GM19438 (cell line): ENCODE measurements at regions not wholly inside any gene's neighbourhood (a gene's known extent, or its start where the extent isn't known, plus 50 kb on each side); places are given as distances from the start of the nearest gene placed in this dataset.

Experiments
- ATAC-seq: cut with Tn5 transposase; IDR thresholded peaks from one replicate; pipeline ENCODE4 v1.9.1; 2021; ENCODE audit warnings: low read depth; ENCODE audit not compliant: unreplicated experiment

DNA sequence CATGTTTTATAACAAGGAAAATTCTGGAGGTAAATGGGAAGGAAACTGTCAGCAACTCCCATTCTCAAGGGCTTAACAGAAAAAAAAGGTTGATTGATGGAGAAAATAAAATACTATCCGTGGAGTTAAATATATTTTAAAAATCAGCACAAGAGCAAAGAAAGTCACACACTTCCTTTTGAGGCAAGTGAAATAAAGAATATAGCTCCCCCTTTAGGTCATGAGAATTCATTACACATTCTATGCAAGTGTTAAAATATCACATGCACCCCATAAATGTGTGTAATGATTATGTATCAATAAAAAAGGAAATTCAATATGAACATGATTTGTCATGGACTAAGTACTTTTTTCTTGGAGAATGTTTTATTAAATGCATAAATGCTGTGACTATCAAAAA is 349.2 kb downstream of the TPBG start:
- no peak for ATAC-seq

DNA sequence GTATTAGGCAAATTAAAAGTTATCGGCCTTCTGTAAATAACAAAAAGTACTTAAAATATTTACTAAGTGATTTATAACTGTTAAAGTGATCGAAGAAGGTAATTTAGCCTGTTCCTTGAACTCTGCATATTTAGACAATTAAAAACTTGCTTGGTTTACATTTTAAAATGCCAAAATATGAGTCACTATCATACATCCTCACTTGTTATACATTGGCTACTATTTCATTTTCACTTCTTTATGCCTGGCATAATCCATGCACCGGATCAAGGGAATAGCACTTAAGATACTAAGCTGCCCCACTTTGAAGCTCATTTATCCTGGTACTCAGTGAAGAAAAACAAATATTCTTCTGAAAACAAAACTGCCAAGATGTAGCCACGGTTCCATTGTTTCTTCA is 344.6 kb downstream of the UBE3D start:
- no peak for ATAC-seq

DNA sequence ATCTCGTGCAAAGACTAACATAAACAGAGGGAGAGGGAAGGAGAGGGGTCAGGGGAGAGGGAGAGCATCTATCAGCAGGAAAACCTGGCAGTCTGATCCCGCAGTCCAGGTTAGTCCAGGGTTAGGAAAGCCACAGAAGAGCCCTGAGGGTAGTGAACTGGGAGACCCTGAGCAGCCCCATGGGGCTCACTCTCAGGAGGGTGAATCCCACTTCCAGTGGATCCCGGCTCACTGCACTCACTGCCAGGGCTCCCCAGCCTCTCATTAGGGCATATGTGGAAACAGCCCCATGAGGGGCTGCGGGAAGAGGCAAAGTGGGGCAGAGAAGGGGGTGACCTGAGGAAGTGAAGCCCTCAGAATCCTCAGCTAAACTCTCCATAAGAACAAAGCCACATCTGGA is 329.9 kb downstream of the UBE3D start:
- no peak for ATAC-seq

DNA sequence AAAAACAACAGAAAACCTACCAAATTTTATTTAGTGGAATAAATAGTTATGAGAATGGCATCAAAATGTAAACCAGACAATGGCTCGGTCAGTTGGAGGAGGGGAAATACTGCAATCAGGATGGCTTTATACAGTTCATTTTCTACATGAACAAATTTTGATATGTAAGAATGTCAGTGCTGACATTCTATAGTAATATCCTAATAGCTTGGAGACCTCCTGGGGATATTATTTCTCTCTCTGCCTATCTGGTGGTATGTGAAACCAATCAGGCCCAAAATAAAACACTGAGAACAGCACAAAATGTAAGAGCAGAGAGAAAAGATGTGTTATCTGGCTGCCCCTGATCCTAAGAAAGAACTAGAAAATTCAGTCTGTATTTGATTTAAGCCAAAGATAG is 327.7 kb downstream of the UBE3D start:
- no peak for ATAC-seq

DNA sequence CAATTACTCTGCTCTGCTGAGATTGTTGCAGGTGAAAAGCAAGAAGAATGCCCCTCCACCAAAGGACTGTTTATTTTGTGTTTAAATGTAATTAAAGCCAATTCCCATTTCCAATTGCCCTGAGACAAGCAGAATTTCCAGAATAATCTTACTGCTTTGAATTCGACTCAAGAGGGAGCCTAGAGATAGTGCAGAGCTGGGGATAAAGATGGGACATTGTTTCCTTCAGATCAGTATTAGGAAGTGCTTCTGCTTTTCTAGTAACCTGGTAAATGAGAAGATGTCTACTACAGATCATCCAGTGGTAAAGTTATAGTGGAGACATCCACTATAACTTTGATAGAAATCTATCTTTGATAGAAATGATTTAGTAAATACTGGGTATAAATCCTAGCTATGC is 326.9 kb downstream of the UBE3D start:
- no peak for ATAC-seq

DNA sequence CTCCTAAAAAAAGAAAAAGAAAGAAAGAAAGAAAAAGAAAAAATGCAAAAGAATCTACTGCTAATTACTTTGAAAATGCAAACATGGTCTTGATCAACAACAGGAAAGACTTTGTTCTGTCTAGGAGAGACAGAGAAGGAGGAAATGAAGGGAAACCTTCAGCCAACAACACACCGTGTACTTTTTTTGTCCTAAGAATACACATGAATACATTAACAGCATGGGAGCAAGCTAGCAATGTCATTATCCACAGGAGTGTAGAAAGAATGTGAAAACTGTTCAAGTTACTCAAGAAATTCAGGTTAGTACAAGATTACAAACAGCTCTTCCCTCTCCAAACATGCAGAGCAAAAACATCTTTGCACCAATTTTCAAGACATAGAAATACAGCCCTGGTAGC is 326.3 kb downstream of the UBE3D start:
- ATAC-seq = no peak

DNA sequence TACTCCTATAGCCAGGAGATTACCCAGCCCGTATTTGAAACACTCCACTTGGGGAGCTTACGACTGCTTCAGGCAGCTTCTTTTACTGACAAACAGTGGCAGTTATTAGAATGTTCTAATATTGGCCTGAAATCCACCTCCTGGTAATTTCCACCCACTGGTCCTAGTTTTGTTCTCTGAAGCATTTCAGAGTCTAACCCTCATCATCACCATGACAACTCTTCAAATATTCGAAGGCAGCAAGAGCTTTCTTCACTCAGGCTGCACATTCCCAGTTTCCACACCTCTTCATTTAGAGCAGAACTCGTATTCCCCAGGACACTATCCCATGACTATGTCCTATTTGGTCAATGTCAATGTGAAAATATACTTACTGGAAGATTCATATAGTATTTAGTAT is 325.6 kb downstream of the UBE3D start:
- ATAC-seq = no peak

DNA sequence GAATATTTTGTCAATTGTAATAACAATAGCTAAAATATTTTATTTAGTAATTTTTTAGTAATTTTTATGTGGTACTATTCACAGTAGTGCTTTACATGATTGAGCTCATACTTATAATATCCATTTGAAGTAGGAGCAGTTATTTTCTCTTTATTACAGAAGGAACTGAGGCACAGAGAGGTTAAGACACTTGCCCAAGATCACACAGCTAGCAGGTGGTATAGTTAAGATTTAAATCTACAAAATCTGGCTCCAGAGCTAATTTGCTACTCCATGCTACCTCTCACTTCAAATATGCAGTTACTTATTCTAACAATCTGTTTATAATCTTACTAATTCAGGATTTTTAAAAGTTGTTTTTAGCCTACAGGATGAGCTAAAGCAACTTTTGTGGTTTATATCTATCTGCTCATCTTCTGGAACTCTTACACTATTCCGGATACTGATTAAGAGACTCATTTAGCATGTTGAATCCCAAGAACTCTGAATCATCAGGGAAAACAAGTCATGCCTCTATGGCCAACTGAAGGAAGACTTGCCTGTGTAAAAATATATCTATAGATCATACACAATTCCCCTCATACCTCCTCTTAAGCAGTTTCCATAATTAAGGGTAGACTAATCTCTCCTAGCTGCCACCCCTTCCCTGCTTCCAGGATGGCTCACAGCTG is 324.2 kb downstream of the UBE3D start:
- ATAC-seq = no peak

DNA sequence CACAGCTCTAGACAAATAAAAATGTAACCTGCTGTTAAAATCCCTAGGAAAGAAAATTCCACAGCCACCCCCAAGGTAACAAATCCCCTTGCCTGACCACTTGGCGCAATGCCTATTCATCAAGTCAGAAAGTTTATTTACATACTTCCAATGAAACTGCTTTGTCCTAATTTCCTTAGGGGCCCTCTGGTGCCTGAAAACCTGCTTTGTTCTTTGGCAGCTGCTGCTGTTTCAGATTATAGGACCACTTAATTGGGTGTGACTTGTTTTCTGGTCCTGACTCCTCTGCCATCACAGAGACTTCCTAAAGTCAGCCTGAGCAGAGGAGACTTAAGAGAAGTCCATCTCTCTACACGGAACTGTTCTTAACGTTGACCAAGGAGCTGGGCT is 323.6 kb downstream of the UBE3D start:
- no peak for ATAC-seq

DNA sequence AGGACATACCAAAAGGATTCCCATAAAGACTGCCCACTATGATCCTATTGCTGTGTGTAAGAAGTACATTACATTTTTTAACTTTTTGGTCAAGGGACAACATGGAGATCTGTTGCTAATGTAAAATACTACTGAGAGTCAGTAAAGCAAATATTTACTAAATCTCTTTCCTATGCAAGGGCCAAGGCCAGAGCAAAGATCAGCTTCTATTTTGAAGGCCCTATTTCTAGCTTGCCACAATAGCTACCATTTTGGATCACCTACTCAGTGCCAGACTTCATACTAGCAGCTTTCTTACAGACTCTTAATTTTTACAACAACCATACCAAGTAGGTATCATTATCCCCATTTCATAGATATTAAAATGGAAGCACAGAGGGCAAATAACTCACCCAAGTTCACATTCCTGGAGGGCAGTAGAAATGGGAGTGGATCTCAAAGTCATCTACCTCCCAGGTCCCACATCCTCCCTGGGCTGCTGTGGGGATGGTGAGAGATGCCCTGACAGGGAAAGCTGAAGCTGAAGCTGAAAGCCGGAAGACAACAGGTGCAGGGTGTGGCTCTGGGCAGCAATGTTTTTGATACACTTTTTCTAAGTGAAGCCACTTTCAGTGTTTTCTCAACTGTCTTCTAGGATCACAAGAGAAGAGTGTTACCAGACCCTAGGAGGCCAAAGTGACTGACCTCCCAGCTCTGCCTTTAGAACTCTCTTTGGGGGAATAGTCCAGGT is 321.2 kb downstream of the UBE3D start:
- no peak for ATAC-seq

DNA sequence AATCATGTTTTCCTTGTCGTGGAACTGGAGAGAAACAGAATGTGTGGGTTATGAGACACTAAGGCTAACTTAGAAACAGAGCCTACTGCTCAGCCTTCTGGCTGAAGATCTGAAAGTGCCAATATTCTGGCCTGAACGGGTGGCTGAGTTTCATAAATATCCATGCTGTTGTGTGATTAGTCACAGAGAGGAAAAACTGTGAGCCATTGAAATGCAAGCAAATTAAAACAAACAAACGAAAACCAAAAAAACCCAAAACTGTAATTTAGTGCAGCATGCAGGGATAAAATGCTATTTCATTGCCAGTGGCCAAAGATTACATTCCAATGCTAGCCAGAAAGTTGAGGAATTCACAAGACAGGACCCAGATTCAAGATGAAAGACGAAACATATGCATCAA is 315.1 kb downstream of the UBE3D start:
- no peak for ATAC-seq

DNA sequence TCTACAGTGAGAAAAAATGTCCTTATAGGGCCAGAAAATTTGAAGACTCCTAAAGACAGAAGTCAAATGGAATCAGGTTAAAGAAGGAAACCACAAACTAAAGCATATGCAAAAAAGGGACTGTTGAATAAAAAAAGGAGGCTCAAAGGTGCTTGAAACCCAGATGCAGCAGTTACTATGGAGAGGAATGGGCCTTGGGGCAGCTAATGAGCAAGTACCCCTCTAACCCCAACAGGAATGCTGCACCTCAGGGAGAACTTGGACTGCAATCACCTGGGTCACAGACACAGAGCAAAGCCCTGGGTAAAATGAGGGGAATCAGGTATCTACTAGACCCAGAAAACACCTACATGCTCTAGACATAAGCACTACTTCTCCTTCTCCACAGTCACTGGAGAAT is 313.9 kb downstream of the UBE3D start:
- no peak for ATAC-seq

DNA sequence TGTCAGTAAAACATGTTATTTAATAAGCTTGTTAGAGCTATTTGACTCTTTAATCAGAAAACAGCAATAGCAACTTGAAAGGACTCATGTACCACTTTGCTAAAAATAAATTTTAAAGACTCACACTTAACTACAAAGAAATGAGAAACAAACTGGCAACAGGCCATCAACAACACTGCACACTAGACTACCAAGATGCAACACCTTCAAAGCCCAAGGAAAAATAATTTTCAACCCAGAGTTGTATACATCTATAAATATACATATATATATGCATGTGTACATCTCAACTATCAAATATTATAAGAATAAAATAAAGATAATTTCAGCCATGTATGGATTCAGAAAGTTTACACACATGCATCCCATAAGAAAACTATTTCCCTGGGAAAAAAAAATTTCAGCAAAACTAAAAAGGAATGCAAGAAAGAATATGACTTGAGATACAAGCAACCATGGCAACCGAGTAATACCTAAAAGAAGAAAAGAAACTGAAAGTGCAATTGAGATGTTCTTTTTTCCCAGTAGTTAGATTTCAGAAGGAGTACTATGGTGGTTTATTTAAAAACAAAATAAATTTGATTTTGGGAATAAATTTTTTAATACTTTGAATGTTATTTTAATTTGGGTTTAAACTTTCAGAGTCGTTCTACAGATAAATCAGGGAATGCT is 303.8 kb downstream of the UBE3D start:
- no peak for ATAC-seq

DNA sequence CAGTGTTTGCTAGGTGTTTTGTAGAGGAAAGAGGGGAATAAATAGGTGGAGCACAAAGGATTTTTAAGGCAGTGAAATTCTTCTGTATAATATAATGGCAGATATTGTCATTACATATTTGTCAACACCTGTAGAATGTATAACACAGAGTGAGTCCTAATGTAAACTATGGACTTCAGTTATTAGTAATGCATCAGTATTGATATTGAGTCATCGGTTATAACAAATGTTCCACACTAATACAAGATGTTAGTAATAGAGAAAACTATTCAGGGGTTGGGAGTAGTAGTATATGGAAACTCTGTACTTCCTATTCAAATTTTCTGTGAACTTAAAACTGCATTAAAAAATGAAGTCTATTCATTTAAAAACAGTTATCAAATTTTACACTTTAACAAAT is 299.2 kb downstream of the UBE3D start:
- ATAC-seq = no peak

DNA sequence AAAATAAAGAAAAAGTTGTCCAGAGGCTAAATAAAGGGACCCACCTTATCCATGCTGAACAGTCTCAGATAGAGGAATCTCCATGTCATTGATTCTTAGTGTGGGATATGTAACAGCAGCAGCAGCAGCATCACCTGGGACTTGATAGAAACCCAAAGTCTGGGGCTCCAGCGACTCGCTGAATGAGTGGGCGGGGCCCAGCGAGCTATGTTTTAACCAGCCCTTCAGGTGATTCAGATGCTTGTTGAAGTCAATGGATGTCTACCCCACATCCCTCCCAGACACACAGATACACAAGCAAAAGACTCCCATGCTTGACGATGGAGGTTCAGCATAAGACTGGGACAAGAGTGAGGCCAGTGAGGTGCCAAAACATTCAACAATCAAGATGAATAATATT is 298.6 kb downstream of the UBE3D start:
- ATAC-seq = no peak

DNA sequence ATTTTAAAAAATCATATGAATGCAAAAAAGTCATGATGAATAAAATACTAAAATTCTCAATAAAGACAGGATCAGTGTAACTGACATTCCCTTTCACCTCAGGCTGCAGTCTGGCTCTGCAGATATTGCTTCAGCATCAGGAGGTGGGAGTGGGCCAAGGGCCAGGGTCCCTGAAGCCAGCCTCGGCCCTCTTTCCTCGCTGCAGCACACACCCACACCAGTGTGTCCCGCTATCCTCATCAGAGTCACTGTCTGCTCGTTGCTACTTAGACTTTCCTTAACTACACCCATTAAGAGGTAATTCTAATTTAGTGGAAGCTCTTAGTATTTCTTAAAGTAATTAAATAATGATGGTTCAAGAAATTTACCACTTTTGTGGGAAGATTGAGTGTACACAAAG is 298.2 kb downstream of the UBE3D start:
- ATAC-seq = no peak

DNA sequence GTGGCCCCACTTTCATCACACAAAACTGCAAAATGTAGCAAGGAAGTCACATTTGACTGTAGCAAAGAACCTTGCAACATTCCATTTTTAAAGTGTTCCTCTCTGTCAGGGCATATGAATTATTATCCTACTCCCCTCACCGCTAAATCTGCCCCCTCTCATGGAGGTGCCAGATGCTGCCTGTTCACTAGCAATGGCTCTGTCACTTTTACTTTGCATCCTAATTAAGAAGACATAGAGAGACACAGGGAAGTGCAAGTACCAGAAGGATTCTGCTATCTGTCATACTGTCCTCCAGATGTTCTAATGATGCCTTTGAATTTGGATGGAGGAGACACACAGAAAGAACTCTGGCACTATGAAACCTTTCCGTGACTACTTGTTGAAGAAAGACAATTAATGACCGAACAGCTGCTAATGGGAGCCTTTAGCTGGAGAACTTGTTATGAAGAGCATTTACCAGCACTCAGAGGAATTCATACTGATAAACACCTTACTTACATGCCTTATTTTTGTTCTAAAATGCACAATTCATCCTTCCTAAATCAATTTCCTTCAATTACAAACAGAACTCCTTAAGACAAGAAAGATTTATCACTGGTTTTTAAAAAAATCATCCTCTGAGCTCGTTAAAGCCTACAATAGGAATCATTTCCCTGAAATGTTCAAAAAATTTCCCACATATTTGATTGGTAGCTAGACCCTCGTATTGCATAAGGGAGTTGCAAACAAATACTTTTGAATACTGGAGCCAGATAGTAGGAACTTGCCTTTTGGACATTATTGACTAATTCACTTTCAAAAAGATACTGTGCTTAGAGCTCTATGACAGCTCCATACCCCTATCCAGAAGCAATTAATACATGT is 292.6 kb downstream of the UBE3D start:
- ATAC-seq = no peak

DNA sequence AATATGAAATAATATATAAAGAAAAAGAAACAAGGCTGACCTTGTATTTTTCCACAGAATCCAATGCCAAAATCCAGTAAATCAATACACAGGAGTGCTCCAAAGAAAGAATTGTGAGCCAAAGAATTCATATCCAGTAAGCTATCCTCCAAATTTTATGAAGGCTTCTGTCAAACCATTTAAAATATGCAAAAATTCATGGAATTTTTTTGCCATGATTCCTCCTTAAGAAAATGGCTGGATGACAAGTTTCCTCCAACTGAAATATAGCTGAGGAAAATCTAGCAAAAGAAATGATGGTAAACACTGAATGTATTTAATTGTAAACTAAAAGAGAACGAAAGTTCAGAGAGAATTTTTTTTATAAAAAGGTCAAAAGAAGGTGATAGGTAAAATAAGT is 290.3 kb downstream of the UBE3D start:
- no peak for ATAC-seq

DNA sequence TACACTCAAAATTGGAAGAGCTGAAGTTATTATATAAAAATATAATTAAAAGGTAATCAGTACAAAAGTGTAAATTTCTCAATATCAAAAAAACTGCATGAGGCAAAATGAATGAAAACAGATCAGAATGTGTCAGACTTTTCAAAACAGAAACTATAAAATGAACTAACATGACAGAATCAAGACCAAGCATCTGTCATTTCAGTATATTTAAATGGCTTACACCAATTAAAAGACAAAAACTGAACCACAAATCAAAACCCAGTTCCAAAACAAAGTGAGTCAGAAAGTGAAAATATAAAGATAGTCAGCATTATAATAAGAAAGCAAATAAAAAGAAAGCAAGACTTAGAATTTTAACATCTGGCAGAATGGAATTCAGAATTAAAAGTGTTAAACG is 289.7 kb downstream of the UBE3D start:
- ATAC-seq = no peak

DNA sequence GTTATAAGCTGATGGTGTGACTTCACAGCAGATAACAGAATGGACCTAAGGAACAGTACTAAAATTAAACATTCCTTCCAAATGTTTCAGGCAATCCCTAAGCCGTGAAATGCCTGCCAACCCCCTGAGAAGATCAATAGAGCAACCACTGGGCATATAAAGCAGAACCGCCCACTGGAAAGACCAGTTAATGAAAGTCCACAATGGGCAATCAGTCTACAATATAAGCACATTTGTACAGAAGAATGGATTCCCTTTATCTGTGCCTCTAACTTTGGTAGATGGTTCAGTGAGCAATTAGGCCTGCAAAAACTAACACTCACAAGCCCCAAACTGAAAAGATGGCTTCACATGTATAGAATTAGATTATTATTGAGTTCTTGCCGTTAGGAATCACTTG is 286.6 kb downstream of the UBE3D start:
- ATAC-seq = no peak

DNA sequence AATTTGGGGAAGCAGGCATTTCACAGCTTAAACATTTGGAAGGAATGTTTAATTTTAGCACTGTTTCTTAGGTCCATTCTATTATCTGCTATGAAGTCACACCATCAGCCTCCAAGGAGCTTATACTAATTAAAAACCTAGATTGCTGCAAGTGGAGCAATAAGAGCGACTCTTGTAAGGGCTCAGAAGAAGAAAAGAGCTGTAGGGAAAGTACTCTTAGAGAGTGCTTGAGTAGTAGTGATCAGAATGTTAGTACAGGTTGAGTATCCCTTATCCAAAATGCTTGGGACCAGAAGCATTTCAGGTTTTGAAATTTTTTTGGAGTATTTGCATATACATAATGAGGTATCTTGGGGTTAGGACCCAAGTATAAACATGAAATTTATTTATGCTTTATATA is 285.3 kb downstream of the UBE3D start:
- no peak for ATAC-seq
